Superior temporal gyrus (tissue), 1 donor: ENCODE measurements at regions not wholly inside any gene's neighbourhood (a gene's known extent, or its start where the extent isn't known, plus 50 kb on each side); places are given as distances from the start of the nearest gene placed in this dataset.

Experiments
- DNase-seq: peaks from one replicate; pipeline ENCODE4 v3.0.0-alpha.2; 2016; ENCODE audit errors: extremely low spot score

- no peak for DNase-seq
Measured at GRCh38 chr3:41143421-41144031, 55.8 kb upstream of the CTNNB1 start.

GRCh38 chr3:41144631-41145030 lies 54.7 kb upstream of the CTNNB1 start:
- DNase-seq, result no peak

GRCh38 chr3:41148478-41148877 lies 50.8 kb upstream of the CTNNB1 start:
- DNase-seq, result no peak

GRCh38 chr3:41148901-41149300 lies 50.4 kb upstream of the CTNNB1 start:
- DNase-seq, result no peak
